HG03045 (cell line): ENCODE measurements at regions not wholly inside any gene's neighbourhood (a gene's known extent, or its start where the extent isn't known, plus 50 kb on each side); places are given as distances from the start of the nearest gene placed in this dataset.

Experiments used
- ATAC-seq: cut with Tn5 transposase; IDR thresholded peaks from one replicate; pipeline ENCODE4 v1.9.1; 2021; ENCODE audit warnings: mild to moderate bottlenecking, moderate library complexity; ENCODE audit not compliant: unreplicated experiment

DNA sequence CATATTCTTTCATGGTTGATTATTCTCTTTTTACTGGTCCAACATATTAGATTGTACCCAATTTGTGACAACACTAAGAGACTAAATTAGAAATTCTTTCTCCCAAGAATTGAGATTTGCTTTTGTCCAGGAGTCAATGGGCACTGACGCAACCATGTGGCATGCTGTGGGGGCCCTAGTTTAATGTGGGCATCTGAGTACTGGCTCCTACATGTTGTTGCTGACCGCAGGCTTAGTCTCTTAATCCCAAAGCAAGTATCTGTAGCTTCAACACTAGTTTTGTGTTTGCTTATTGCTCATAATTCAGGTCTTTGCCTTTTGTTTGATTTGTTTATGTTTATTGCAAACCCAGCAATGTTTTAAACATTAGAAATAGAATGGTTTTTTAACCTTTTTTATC is 263.4 kb upstream of the NDST4 start:
- ATAC-seq = no peak

GRCh38 chr4:115374621-115375020 is 261.2 kb upstream of the NDST4 start:
- ATAC-seq = no peak

GRCh38 chr4:115370490-115370889 is 257.1 kb upstream of the NDST4 start:
- no peak for ATAC-seq

- ATAC-seq = no peak
Observed at GRCh38 chr4:115370012-115370411, 256.6 kb upstream of the NDST4 start.

DNA sequence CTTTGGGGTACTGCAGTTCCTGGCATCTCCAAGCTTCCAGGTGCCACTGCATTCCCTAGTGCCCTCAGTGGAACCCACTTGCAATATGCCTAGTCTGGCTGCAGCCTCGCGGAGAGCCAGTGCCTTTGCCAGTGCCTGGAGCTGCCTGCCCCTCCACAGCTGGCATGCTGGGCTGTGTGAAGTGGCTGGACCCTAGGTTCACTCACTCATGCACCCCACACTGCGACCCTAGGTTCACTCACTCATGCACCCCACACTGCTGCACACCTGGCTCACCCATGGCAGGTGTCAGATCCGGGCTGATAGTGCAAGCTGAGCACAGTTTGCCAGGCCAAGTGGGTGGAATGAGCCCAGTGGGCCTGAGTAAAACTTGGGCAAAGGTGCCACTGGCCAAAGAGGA is 253.0 kb upstream of the NDST4 start:
- ATAC-seq = no peak

GRCh38 chr4:115365185-115365584 is 251.8 kb upstream of the NDST4 start:
- no peak for ATAC-seq

DNA sequence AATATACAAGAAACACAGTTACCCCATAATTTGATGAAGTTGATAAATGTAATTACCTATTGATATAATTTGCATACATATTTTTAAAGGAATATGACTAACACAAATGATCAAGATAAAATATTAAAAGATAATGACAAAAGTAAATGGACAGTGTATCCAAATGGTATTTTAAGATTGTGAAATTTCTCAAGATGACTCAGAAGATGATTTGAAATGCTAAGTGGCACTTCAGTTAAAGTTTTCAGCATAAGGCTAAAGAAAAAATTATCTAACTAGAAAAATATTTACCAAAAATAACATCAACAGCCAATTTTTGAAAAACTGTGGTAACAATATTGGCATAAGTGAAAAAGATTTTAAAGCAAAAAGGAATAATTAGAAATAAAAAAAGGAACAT is 248.4 kb upstream of the NDST4 start:
- ATAC-seq = no peak

GRCh38 chr4:115360431-115360830 is 247.0 kb upstream of the NDST4 start:
- no peak for ATAC-seq

- ATAC-seq = no peak
Observed at GRCh38 chr4:115357776-115358175, 244.4 kb upstream of the NDST4 start.

GRCh38 chr4:115356176-115356575 is 242.8 kb upstream of the NDST4 start:
- no peak for ATAC-seq

DNA sequence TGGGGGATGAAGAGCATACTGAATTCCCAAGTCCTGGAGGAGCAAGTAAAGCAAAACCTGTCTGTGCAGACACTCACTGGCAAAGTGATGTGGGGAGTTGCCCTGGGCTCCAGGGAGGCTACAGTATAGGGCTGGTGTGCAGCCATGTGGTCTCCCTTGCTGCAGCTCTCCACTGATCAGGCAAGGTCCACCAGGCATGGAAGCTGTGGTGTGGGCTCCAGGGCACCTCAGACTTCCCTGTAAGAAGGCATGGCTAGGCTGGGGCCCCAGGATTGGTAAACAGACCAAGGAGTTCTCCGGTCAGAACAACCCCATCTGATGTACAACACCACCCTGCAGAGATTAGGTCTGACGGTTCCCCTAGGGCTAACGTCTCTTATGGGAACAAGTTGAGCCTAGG is 241.9 kb upstream of the NDST4 start:
- ATAC-seq = no peak

GRCh38 chr4:115353370-115353769 is 239.9 kb upstream of the NDST4 start:
- no peak for ATAC-seq

GRCh38 chr4:115343171-115343570 is 229.8 kb upstream of the NDST4 start:
- ATAC-seq = no peak

DNA sequence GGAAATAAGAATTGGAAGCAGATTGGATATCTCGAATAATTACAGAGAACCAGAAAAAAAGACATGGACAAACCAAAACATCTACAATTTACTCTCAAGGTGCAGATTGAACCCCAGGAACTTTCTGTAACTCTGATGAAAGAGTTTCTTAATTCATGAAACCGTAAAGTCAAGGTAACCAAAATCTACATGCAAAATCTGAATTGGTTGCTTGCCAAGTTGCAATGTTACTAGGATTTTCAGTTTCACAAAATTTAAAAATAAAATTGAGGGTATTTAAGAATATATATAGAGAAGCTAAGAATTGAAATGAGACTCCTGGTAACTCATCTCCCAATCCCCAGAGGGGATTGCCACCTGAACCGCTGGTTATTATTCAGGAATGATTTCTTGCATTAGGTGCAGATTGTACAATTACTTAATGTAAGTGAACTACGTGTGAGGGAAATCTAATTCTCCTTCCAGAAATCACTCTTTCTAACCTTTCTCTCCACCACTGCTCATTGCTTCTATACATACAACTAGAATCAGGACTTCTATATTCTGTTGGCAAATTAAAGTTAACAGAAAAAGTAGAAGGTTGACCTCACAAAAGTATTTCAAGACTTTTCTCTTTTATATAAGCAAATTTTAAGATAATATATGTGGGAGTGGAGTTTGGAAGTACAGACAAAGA is 221.5 kb upstream of the NDST4 start:
- ATAC-seq = no peak

DNA sequence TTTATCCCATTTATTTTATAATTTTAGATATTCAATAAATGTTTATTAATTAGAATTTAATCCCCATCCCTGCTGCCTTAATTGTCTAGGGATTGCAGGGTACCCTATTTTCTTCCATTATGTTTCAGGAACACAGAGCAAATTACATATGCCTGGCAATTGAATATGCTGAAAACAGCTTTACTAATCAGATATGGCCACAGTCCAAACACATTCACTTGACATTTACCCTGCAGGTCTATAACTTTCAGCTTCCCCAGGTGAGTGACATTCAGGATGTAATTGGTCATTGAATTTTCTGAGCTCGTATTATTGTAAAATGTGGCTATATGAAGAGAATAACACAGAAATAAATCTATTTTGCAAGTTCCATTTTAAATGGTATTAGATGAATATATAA is 218.7 kb upstream of the NDST4 start:
- no peak for ATAC-seq

- no peak for ATAC-seq
Observed at GRCh38 chr4:115331241-115331640, 217.8 kb upstream of the NDST4 start.

DNA sequence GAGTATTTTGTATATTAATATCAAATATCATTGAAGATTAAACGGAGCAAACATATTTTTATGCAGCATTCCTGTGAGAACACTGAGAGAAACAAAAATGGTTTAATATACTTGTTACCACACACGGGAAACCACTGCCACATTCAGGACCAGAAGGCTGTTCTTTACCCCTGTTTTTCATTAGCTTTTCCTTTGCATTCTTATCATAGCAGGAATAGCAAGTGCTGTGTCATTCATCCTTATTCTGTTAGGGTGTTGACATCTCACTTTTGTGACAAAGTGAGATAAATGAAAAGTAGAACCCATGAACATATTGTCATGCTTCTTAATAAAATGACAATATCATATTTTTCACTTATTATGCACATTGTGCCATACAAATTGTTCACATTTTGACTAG is 212.4 kb upstream of the NDST4 start:
- no peak for ATAC-seq

DNA sequence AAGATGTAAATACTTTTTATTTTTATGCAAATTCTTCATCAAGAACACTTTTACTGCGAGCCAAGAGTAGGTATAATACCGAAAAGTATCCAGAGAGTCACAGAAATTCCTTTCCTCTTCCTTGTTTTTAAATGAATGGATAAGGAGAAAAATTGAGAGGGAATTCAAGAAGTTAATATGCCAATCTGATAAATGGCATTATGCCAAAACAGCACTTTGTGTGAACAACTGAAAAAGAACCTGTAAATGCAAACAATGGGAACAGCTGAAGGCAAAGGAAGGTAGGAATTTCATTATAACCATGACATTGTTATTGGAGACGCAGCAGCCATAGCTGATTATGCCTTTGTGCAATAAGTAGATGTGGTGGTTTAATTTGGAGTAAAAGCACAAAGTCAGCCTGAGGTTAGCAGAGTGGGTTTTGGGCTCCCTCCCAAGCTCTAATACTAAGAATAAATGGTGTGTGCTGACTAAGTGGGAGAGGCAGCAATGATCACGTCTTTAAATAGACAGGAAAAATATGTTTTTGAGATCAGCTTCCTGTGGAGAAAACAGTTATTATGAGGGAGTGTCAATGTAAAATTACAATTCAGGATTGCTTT is 209.8 kb upstream of the NDST4 start:
- ATAC-seq = no peak

DNA sequence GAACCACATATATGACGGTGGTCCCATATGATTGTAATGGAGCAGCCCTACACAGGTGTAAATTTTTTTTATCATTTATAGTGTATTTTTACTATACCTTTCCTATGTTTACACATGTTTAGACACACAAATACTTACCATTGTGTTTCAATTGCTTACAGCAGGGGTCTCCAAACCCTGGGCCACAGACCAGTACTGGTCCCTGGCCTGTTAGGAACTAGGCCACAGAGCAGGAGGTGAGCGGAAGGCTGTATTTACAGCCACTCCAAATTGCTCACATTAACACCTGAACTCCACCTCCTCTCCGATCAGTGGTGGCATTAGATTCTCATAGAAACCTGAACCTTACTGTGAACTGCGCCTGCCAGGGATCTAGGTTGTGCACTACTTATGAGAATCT is 201.8 kb upstream of the NDST4 start:
- no peak for ATAC-seq

DNA sequence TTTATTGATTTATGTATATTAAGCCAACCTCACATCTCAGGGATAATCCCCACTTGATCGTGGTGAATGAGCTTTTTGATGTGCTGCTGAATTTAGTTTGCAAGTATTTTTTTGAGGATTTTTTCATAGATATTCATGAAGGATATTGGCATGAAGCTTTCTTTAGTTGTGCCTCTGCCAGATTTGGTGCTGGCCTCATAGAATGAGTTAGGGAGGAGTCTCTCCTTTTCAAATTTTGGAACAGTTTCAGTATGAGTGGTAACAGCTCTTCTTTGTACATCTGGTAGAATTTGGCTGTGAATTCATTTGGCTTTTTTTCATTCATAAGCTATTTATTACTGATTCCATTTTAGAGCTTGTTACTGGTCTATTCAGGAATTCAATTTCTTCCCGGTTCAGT is 197.2 kb upstream of the NDST4 start:
- ATAC-seq = no peak

GRCh38 chr4:115294717-115295116 is 181.3 kb upstream of the NDST4 start:
- ATAC-seq = no peak

- ATAC-seq = no peak
Observed at GRCh38 chr4:115293093-115293462, 179.7 kb upstream of the NDST4 start.
